ENCODE measurements at regions not wholly inside any gene's neighbourhood (a gene's known extent, or its start where the extent isn't known, plus 50 kb on each side); places are given as distances from the start of the nearest gene placed in this dataset.
"Not testable (repeated sequence)": the region's sequence is repeated elsewhere in the genome, so short reads cannot be mapped to it uniquely, and the experiment has no call there.

- no peak for DNase-seq
Measured at GRCh38 chr22:22717664-22718063, 73.2 kb downstream of the GGTLC2 start.

- no peak for DNase-seq
Measured at GRCh38 chr22:22720201-22720723, 75.8 kb downstream of the GGTLC2 start.

GRCh38 chr22:22720724-22721261, 76.4 kb downstream of the GGTLC2 start:
- DNase-seq, result no peak

GRCh38 chr22:22721681-22722354, 77.4 kb downstream of the GGTLC2 start:
- no peak for DNase-seq

GRCh38 chr22:22728382-22728781, 84.0 kb downstream of the GGTLC2 start:
- DNase-seq, result no peak

GRCh38 chr22:22730655-22731373, 86.4 kb downstream of the GGTLC2 start:
- DNase-seq, result no peak

GRCh38 chr22:22731374-22731676, 86.9 kb downstream of the GGTLC2 start:
- no peak for DNase-seq

- DNase-seq, result not testable (repeated sequence)
Measured at GRCh38 chr22:22733006-22733405, 88.6 kb downstream of the GGTLC2 start.

- no peak for DNase-seq
Measured at GRCh38 chr22:22733881-22734373, 89.5 kb downstream of the GGTLC2 start.

- DNase-seq, result not testable (repeated sequence)
Measured at GRCh38 chr22:22734395-22735272, 90.2 kb downstream of the GGTLC2 start.

- not testable (repeated sequence) for DNase-seq
Measured at GRCh38 chr22:22735276-22735675, 90.9 kb downstream of the GGTLC2 start.

- no peak for DNase-seq
Measured at GRCh38 chr22:22735695-22736611, 91.5 kb downstream of the GGTLC2 start.

- no peak for DNase-seq
Measured at GRCh38 chr22:22737590-22737989, 93.2 kb downstream of the GGTLC2 start.

- no peak for DNase-seq
Measured at GRCh38 chr22:22738959-22739585, 94.7 kb downstream of the GGTLC2 start.

- no peak for DNase-seq
Measured at GRCh38 chr22:22740560-22741276, 96.3 kb downstream of the GGTLC2 start.

- no peak for DNase-seq
Measured at GRCh38 chr22:22741843-22742242, 97.4 kb downstream of the GGTLC2 start.

GRCh38 chr22:22742641-22743040, 98.2 kb downstream of the GGTLC2 start:
- DNase-seq, result no peak

GRCh38 chr22:22743128-22743760, 98.8 kb downstream of the GGTLC2 start:
- DNase-seq, result no peak

GRCh38 chr22:22744412-22745224, 100.2 kb downstream of the GGTLC2 start:
- no peak for DNase-seq
